ENCODE measurements at regions not wholly inside any gene's neighbourhood (a gene's known extent, or its start where the extent isn't known, plus 50 kb on each side); places are given as distances from the start of the nearest gene placed in this dataset.
"Not testable (repeated sequence)": the region's sequence is repeated elsewhere in the genome, so short reads cannot be mapped to it uniquely, and the experiment has no call there.

DNA sequence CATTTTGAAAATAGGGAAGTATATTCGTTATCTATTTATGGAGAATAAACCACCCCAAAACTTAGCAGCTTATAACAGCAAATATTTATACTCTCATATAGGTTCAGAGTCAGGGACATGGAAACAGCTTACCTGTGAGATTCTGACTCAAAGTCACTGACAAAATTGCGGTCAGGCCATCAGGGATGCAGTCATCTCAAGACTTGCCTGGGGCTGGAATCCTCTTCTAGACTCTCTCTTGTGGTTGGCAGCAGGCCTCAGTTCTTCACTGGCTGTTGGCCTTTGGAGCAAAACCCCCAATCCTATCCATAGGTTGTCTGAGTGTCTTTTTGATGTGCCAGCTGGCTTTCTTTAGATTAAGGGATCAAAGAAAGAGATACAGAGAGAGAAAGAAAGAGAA lies 275.6 kb downstream of the SEC61B start:
- ATAC-seq, result no peak
- WGBS, 2 donors, result 93 to 96% methylated on average over 2 of the region's 2 CpGs
- no peaks in the 10 kb centered on the region for H3K4me1 ChIP-seq

GRCh38 chr9:99498979-99499378 lies 276.9 kb downstream of the SEC61B start:
- H3K4me3 ChIP-seq; DNase-seq; H3K36me3 ChIP-seq; H3K27ac ChIP-seq; H3K9me3 ChIP-seq; H3K27me3 ChIP-seq; intact Hi-C loops (cut with DNase I); ATAC-seq; H3K4me1 ChIP-seq: not testable (repeated sequence)
- 38 to 46% methylated on average over 9 to 14 of the region's 16 CpGs for whole genome bisulfite sequencing, 2 donors

More for the DNA sequence above, 275.6 kb downstream of the SEC61B start:
- Histone ChIP-seq H3K4me3 (no peak overlapping the region), H3K27me3 (no peaks in the 10 kb centered on the region), H3K36me3 (no peaks in the 10 kb centered on the region), H3K9me3 (peaks cover 0 to 8% (median 0%) of the 10 kb centered on the region in 11 donors), H3K27ac (no peak overlapping the region)
- intact Hi-C loops (cut with DNase I), result no loop called here
- TF ChIP-seq CTCF (IDR thresholded peaks at IDR 0.05), result no peak
- DNase-seq, result no peak

DNA sequence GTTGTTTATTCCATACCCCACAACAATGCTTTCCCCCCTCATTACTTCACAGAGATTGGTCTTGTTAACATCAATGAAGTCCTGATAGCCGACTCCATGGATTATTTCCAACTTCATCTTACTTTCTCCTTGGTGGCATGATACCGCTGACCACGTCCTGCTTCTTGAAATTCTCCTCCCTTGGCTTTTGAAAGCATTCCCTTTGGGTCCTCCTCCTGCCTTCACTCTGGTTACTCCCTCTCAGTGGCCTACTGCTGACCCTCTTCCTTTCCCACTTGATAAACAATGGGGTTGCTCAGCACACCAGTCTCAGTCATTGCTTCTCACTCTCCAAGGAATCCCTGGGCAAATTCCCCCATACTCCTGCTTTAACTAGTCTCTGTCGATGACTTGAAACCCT lies 283.9 kb downstream of the SEC61B start:
- Histone ChIP-seq H3K36me3 (no peaks in the 10 kb centered on the region), H3K4me3 (no peak overlapping the region), H3K27ac (no peak overlapping the region), H3K9me3 (no peaks in the 10 kb centered on the region), H3K27me3 (no peaks in the 10 kb centered on the region), H3K4me1 (peaks cover 0 to 12% (median 0%) of the 10 kb centered on the region in 9 donors)
- ATAC-seq (no peak), DNase-seq (no peak)
- intact Hi-C loops (cut with DNase I), result no loop called here
- WGBS, 2 donors, result 76 to 81% methylated on average over 4 of the region's 4 CpGs
- TF ChIP-seq CTCF (IDR thresholded peaks at IDR 0.05), result no peak

- Histone ChIP-seq H3K27me3 (no peaks in the 10 kb centered on the region), H3K9me3 (no peaks in the 10 kb centered on the region), H3K4me3 (no peak overlapping the region), H3K27ac (no peak overlapping the region), H3K4me1 (peaks cover 0 to 12% (median 0%) of the 10 kb centered on the region in 9 donors), H3K36me3 (no peaks in the 10 kb centered on the region)
- TF ChIP-seq CTCF (IDR thresholded peaks at IDR 0.05), result no peak
- DNase-seq, result no peak
- intact Hi-C loops (cut with DNase I), result no loop called here
- no peak for ATAC-seq
- 94 to 96% methylated on average over 1 of the region's 1 CpG for WGBS, 2 donors
Observed at GRCh38 chr9:99506747-99507348, 284.8 kb downstream of the SEC61B start.

- intact Hi-C loops (cut with DNase I), result no loop called here
- DNase-seq, result no peak
- H3K27me3 ChIP-seq, result no peaks in the 10 kb centered on the region
- no peak overlapping the region for H3K4me3 ChIP-seq
- no peaks in the 10 kb centered on the region for H3K9me3 ChIP-seq
- WGBS, 2 donors, result 34 to 39% methylated on average over 9 of the region's 9 CpGs
- no peaks in the 10 kb centered on the region for H3K36me3 ChIP-seq
- no peak for ATAC-seq
- no peak for TF ChIP-seq CTCF (IDR thresholded peaks at IDR 0.05)
- H3K27ac ChIP-seq, result no peak overlapping the region
- peaks cover 0 to 12% (median 0%) of the 10 kb centered on the region in 9 donors for H3K4me1 ChIP-seq
Observed at GRCh38 chr9:99509065-99509745, 287.1 kb downstream of the SEC61B start.
